Activated naive CD4-positive, alpha-beta T cell treated with Interleukin-2 at 50 U/mL for 16 hours (primary cell): ENCODE measurements at regions not wholly inside any gene's neighbourhood (a gene's known extent, or its start where the extent isn't known, plus 50 kb on each side); places are given as distances from the start of the nearest gene placed in this dataset.

Source experiments
- DNase-seq: peaks from one replicate; pipeline ENCODE4 v3.0.0-alpha.2; 2020

DNA sequence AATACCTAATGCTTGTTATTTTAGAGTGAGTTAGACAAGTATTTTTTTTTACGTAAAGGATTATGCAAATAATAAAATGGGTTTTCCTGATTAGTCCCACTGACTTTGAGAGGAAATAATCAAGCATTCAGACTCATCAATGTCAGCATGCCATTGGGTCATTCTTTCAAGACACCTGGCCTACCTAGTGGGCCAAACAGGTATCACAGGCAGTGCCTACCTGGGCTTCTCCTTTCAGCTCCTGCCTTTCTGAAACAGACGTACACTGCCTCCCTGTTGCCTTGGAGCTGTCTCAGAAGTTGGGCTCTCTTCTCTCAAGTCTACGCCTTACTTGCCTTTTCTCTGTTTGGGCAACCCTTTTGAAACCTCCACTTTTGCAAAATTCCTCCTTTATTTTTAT, 545.6 kb downstream of the SNAPC1 start:
- DNase-seq = no peak

DNA sequence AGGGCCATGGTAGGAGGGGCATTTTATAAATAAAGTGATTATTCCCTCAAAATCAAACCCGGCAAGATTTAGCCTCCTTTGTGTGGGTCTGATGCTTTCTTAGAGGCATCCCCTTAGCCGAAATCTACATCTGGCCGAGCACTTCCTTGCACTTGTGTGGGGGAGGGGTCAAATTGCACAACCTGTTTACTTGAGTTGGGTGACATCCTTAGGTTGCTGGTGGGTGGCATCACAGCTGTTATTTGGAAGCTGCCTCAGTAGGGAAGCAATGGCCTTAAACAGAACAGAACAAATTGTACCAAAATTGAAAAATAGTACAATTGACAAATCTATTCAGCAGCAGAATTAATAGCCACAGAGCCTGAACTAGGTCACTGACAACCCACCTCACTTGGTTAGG, 546.1 kb downstream of the SNAPC1 start:
- DNase-seq = no peak

DNA sequence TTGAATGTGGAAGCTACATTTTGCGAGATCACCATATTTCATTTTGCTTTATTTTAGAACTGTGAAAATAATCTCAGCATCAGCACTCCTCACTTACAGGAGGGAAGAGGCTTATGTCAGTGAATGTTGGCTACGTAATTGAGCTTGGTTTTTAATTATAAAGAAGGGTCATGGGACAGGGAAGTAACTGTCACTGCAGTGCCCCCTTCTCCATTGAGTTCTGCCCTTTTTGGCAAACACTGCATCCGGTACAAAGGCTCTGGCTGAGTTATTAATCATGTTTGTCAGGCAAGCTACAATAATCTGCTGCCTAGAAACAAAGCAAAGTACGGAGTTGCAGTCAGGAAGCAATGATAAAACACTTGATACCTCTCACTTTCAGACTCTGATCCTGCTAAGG, 546.7 kb downstream of the SNAPC1 start:
- no peak for DNase-seq

DNA sequence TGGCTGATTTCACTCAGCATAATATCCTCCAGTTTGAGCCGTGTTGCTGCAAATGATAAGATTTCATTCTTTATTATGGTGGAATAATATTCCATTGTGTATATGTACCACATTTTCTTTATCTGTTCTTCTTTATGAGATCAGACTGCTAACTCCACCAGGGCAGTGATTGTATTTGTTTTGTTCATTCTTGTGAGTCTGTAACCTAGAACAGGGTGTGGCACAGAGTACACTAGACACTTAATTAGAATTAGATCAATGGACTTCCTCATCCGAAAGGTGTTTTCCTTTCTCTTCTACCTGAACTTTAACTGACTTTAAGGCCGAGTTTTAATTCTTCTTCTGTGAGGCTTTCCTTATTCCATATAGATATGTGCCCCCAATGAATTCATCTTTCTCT, 551.0 kb downstream of the SNAPC1 start:
- DNase-seq = no peak

DNA sequence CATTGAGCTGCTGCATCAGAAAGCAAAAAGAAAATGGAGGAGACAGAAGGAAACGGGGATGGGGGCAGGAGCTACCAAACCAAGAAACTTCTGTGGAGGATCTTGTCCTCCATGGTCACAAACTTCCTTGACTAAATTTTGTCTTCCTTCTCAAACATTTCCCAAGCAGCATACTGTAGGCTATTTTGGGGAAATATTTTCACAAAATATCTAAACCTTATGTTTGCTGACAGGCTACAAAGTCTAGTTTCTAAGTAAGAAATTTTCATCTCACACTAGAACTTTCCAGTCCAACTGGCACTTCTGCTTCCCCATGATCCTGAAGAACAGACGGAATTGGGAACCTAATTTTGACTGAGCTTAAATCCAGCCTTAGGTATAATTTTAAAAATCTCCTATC, 552.0 kb downstream of the SNAPC1 start:
- DNase-seq = no peak

DNA sequence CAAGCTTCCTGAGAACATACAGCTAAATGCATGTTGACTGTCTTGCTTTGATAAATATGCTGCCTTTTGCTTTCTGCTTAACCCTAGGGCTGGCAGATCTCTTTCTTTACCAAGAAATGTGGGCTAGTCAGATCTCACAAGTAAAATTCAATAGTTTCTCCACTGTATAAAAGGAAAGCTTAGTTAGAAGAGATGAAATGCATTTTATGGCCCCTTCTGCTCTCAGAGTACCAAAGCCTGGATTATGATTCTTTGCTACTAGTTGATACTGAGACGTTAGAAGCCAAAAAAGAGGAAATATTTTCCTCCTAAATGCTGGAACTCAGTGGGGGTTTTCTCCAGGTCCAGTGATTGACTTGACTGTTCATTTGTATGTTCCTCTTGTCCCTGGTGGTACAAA, 552.7 kb downstream of the SNAPC1 start:
- no peak for DNase-seq

DNA sequence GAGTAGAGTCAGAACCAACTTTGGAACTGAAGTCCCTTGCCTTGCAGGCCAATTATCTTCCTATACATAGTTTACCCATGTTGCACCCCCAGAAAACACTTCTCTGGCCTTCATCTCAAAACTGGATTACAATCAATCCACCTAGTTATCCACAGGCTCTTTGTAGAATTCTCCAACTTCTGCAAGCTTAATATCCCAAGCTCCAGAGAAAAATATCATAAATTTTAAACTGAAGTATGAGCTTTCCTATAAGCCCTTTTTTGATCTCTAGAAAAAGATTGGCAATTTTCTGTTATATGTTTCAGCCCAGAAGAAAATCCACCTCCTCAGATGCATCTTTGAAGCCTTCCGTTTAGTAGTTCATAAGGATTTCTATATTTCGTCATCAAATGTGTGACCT, 553.4 kb downstream of the SNAPC1 start:
- no peak for DNase-seq

DNA sequence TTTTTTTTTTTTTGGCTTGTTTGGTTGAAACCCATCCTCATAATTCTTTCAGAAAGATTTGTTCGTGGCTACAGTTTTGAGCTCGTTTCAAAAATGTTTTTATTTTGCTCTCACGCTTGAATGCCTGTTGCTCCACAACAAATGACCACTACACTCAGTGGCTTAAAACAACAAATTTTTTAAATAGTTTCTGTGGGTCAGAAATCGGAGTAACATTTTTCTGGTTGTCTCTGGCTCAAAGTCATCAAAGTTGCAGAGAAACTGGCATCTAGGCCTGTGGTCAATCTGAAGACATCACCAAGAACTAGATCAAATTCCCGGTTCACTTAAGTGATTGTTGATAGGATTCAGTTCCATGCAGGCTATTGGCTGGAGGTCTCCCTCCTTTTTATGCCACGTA, 560.0 kb downstream of the SNAPC1 start:
- no peak for DNase-seq

DNA sequence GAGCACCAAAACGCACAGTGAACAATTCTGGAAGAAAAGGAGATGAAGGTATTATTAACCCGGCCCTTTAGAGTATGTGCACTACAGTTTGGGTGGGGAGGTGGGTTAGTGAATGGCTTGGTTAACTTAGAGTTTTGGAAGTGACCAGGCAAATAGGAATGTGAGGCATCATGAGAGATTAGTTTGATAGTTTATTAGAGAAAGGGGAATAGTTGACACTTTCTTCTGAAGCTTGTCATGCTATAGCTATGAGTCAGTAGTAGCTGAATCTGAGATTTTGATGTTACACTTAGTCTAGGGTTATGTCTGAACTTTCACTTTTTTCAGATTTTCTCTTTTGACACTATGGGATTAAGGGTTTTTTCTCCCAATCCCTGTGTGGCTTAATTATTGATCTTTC, 567.2 kb downstream of the SNAPC1 start:
- no peak for DNase-seq

DNA sequence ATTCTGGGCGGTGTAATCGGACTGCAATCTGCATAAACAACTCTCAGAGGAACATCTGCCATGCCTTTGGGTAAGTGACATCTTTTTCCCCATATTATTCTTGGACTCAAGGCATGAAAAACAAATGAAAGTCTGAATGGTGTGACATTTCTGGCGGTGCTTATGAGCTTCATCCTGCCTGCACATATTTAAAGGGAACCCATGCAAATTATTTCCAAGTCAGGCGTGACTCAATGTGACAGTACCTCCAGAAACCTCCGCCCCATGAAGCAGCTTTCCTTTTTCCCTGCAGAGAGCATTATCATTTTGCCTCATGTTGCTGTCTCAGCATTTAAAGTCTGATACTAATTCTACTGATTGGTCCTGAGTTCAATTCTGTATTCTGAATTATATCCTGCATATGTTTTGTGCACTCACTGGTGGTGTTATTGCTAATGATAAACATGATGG, 585.4 kb downstream of the SNAPC1 start:
- DNase-seq = no peak

DNA sequence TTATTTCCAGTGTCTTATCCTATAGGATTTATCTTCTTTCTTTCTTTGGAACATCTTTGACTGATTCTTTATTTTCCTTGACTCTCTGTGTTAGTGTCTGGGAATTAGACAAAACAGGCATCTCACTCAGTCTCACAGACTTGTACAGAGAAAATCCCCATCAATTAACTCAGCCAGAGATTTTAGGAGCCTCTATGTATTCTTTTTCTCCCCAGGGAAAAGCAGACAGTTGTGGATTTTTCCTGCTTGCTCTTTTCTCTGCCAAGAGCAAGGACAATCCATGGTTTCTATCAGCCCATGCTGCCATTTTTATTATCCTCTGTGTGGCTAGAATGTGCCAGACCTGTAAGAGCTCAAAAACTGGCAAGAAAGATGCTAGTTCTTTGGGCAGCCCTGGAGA, 595.1 kb downstream of the SNAPC1 start:
- no peak for DNase-seq

DNA sequence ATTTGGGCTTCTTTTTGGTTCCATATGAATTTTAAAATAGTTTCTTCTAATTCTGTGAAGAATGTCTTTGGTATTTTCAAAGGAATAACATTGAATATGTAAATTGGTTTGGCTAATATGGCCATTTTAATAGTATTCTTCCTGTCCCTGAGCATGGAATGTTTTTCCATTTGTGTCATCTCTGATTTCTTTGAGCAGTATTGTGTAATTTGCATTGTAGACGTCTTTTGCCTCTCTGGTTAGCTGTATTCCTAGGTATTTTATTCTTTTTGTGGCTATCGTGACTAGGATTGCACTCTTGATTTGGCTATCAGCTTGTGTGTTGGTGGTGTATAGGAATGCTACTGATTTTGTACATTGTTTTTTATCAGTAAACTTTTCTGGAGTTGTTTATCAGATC, 601.9 kb downstream of the SNAPC1 start:
- no peak for DNase-seq

DNA sequence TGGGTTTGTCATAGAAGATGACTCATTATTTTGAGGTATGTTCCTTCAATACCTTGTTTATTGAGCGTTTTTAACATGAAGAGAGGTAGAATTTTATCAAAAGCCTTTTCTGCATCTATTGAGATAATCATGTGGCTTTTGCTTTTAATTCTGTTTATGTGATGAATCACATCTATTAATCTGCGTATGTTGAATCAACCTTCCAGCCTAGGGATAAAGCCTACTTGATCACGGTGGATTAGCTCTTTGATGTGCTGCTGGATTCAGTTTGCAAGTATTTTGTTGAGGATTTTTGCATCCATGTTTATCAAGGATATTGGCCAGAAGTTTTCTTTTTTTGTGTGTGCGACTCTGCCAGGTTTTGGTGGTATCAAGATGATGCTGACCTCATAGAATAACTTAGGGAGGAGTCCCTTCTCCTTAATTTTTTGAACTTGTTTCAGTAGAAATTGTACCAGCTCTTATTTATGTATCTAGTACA, 602.6 kb downstream of the SNAPC1 start:
- no peak for DNase-seq

DNA sequence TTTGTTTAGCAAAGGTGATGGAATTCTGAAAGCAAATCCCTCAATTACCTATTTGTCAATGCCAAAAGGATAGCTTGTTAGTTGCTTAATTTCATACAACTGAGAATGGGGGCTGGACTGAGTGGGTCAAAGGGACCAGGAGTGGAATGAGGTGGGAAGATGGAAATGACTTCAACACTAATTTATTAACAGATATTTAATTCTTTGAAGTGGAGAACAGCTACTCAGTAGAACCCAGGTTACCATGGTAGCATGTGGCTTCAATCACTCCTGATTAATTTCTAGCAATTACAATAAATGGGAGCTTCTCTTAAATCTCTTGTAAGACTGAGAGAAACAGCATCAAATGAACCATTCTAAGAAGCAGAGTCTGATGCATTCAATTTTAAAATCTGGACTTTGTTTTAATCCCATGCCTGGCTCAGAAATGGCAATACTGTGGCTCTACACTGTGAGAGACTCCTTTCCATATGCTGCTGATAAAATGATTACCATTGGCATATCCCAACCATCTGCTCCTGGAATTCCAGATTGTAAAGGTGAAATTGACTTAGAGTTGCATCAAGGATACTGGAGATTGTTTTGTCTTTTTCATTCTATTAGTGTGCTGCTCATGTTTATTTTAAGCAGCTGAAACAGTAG, 607.8 kb downstream of the SNAPC1 start:
- no peak for DNase-seq

DNA sequence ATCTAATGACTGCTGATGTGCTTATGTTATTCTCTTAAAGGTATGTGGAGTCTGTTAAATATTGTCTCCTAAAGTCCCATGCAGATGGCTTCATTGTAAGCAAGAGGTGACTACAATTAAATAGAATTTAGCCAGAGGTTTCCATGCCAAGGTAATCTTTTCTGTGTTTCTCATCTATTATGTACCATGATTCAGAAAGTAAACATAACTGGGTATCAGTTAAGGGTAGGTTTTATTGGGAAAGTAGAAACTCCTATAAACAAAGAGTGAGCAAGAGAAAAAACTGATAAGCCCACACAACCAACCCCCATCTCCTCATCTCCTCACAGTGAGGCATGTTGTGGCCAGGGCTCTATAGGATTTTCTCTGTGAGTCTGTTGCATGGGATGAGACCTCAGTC, 611.7 kb downstream of the SNAPC1 start:
- no peak for DNase-seq

DNA sequence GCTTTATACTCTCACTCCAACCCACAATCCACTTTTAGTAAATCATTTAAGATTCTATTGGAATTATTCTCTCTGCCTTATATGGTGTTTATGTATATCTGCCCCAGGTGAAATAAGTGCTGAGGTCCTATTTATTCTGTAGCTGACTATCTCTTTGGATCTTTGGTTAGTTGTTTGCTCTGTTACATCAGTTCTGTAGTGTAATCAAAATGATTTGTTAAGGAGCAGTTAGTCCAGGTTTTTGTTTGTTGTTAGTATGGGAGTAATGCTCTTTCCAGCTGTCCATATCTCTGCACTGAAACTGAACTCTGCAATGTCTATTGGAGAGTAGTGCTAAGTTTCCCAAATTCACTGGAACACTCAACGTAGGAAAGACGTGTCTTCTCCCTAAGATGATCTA, 615.8 kb downstream of the SNAPC1 start:
- DNase-seq = no peak

DNA sequence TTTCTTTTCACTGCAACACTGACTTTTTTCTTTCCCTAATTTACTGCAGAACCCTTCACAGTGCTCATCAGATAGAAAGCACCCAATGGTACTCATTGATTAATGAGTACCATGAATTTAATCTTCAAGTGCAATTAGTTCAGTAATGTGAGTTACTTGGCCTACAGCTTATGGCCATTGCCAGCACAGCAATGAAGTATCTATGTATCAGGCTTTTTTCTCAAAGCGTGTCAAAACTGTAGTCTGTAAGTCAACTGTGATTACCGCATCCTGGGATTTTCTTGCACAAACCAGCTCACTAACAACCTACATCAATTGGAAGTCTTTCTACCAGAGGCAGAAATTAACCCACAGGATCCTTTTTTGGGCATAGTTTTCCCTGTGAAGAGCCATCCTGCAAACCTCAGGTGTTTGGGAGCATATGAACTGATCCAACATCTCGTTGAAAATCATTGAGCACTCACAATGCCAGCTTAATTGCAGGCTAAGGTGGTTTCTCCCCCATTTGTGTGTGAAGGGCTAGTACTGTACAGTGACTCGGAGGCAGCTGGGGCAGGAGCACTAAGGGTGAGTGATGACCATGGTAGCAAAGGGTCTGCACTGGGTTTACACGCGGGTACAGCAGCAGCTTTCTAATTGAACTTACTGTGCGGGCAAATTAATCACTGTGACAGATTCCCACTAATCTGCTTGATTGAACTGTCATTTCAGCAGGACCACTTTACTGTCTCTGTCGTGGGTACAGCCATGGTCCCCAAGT, 619.3 kb downstream of the SNAPC1 start:
- DNase-seq = no peak

DNA sequence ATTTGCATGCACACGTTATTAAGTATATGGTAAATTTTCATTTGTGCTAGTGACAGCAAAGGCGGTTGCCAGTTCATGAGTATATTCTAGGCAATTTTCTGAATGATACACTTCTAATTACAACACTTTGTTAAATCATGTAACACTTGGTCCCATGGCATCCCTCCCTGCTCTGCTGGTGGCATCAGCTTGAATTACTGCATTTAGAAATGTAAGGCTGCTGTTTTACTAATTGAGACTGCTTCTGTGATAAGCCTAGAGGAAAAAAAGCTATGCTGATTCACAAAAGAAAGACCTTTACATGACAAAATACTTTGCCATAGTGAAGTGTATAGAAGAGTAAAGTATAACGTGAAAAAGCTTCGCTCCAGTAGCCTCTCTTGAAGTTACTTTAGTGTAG, 636.1 kb downstream of the KCNH5 start:
- DNase-seq = no peak

DNA sequence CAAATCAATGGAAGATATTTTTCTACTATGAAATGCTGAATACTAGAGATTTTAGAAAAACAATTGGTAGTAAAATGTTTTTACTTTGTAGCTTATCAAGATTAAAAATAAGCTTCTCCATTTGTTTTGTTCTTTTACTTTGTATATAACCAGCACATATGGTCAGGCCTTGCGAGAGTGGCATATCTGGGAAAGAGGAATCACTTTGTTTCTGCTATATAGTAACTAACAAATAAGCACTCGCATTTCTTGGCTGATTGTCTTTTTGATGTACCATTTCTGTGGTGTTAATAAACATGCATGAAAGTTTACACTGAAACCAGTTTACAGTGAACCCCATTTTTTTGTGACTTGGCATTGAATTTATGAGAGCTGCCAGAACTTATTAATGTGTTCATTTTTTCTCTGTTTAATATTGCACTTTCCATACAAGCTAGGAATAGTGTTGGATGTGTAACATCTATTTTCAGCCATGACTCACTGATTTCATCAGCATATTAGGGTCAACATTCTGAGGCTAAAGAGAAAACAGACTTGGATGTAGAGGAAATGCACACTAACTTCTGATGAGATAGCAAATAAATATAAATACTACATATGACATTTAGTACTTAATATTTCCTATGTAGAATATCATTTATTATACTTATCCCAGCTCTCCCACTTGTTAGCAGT, 635.5 kb downstream of the KCNH5 start:
- no peak for DNase-seq

DNA sequence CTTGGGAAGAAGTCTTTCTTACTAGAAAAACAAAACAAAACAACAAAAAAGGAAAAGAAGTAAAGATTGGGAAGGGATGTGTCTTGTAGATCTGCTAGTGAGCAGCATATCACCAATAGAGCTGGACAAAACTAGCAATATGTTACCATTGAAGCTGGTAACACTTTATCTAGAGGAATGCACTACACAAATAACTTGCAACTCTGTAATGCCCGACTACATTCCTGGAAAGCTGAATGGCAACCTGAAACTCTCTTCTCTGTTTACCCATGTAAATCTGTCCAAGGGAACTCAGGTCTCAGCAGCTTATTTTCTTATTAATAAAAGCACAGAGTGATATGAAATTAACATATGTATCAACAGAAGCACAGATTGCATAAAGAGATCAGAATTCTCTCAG, 624.4 kb downstream of the KCNH5 start:
- DNase-seq = no peak

DNA sequence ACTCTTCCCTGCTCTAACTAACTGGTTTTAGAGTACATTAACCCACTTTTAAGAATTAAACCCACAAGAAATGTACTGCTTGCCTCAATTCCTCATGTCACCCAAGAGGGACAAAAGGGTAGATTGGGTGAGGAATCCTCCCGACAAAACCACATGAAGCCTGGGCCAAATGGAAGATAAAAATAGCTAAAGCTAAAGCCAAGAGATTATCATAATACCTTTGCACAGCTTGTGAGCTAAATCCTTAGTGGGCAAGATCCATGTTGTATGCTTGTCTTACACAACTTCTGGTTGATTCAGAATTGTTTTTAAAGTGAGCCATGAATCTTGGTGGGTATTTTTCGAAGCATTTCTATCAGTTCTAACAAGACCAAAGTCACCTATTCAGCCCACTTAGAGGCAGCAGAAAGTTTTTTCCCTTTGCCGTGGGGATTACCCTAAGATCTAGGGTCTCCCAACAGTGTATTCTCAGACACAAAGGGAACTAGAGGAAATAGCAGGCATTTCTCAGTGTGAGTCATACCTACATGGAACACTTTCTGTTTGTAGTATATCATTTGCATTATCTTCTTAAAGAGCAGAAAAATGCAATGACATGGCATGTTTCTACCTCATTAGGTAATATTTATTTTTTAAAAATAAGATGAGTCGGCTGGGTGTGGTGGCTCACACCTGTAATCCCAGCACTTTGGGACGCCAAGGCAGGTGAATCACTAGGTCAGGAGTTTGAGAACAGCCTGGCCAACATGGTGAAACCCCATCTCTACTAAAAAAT, 616.6 kb downstream of the KCNH5 start:
- DNase-seq = no peak

DNA sequence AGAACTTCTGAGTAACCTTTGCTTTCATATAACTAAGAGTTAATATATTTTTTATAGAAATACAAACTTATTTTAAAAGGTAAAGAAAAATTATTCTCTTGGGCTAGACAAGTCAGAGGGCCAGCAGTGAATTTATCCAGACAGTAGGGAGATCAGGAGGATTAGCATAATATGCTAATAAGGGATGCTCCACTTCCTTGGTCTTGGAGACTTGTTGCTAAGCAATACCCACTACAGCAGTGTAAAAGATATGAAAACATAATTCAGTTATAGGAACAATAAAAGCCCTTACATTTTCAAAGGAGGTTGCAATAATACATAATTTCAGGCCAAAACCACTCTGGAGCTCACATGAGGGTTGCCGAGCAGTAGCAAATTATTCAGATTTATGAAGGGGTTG, 615.6 kb downstream of the KCNH5 start:
- DNase-seq = no peak

DNA sequence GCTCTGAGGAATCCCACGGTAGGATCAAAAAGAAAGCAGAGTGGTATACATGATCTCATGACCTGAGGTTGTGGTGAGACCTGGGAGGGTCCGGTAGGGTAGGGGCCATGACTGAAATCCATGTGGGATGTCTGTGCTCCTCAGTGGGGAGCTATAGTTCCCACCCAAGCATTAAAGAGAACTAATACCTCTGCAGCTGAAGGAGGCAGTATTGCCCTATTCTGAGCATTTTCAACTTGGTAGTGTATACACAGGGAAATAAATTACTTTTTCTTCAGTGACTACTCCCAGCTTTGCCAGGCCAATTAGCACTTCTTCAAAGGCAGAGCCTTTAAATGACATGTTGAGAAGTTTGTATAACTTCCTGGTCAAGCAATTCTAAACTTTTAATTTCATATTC, 613.8 kb downstream of the KCNH5 start:
- no peak for DNase-seq
